Neural progenitor cell (in vitro differentiated cells): ENCODE measurements at regions not wholly inside any gene's neighbourhood (a gene's known extent, or its start where the extent isn't known, plus 50 kb on each side); places are given as distances from the start of the nearest gene placed in this dataset.

Experiments used
- EZH2 ChIP-seq: fragments of 200-600 bp; sonication (generic); IDR thresholded peaks from 2 replicates; pipeline ENCODE4 v1.6.1; 2017; ENCODE audit warnings: antibody characterized with exemption, mild to moderate bottlenecking, moderate library complexity
- EZH2phosphoT487 ChIP-seq: fragments of 200-600 bp; sonication (generic); IDR thresholded peaks from 2 replicates; pipeline ENCODE4 v1.6.1; 2017; ENCODE audit warnings: antibody characterized with exemption
- TF ChIP-seq, protein P1 (sequence below): fragments of 200-600 bp; sonication (generic); IDR thresholded peaks from 2 replicates; pipeline ENCODE4 v1.5.1; 2017; ENCODE audit warnings: antibody characterized with exemption, mild to moderate bottlenecking

DNA sequence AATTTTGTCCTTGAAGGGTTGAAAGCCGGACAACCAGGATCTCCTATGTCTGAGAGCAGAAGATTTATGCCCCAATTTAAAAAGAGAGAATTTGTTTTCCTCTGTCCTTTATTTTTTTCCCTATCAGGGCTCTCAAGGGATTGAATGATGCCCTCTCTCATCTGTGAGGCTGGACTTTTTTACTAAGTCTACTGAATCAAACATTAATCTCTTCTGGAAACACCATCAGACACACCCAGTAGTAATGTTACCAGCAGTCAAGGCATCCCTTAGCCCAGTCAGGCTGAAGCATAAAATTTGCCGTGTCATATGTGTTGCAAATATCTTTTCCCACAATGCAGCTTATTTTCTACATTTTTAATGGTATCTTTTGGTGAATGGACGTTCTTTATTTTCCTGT is 1497.9 kb downstream of the MAT2B start:
- TF ChIP-seq, protein P1, sequence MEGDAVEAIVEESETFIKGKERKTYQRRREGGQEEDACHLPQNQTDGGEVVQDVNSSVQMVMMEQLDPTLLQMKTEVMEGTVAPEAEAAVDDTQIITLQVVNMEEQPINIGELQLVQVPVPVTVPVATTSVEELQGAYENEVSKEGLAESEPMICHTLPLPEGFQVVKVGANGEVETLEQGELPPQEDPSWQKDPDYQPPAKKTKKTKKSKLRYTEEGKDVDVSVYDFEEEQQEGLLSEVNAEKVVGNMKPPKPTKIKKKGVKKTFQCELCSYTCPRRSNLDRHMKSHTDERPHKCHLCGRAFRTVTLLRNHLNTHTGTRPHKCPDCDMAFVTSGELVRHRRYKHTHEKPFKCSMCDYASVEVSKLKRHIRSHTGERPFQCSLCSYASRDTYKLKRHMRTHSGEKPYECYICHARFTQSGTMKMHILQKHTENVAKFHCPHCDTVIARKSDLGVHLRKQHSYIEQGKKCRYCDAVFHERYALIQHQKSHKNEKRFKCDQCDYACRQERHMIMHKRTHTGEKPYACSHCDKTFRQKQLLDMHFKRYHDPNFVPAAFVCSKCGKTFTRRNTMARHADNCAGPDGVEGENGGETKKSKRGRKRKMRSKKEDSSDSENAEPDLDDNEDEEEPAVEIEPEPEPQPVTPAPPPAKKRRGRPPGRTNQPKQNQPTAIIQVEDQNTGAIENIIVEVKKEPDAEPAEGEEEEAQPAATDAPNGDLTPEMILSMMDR, result no peak
- no peak for TF ChIP-seq EZH2
- TF ChIP-seq EZH2phosphoT487, result no peak
